GM12864 (cell line): ENCODE measurements at regions not wholly inside any gene's neighbourhood (a gene's known extent, or its start where the extent isn't known, plus 50 kb on each side); places are given as distances from the start of the nearest gene placed in this dataset.

Source experiments
- DNase-seq: peaks from one replicate; pipeline ENCODE4 v3.0.0-alpha.2; 2011; ENCODE audit warnings: low read depth
- H3K4me3 ChIP-seq: 2 replicates; pipeline ENCODE4 v1.5.1; 2011; ENCODE audit warnings: mild to moderate bottlenecking, low read depth, low read length, control low read depth
- TF ChIP-seq, protein P1 (sequence below): IDR thresholded peaks from 2 replicates; pipeline ENCODE4 v1.5.1; 2011; ENCODE audit warnings: low read depth, mild to moderate bottlenecking, moderate library complexity, low read length, control low read depth, inconsistent platforms; ENCODE audit errors: missing control alignments

DNA sequence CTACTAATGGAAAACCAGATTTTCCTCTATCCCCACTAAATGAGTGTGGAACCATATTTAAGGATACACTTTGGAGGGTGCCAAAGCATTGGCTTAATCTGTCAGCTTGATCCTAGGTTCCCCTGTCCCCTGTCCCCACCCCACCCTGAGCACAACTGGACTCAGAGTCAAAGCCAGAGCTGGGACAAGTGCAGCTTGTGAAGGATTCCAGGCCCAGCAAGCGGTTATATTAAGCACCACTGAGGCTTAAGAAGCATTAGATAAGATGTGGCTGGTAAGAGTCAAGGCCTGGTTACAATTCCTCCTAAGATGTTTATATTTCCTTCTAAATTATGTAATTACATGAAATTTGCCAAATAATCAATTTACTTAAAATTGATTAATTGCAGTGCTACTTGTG lies 350.0 kb upstream of the GATB start:
- TF ChIP-seq, protein P1, sequence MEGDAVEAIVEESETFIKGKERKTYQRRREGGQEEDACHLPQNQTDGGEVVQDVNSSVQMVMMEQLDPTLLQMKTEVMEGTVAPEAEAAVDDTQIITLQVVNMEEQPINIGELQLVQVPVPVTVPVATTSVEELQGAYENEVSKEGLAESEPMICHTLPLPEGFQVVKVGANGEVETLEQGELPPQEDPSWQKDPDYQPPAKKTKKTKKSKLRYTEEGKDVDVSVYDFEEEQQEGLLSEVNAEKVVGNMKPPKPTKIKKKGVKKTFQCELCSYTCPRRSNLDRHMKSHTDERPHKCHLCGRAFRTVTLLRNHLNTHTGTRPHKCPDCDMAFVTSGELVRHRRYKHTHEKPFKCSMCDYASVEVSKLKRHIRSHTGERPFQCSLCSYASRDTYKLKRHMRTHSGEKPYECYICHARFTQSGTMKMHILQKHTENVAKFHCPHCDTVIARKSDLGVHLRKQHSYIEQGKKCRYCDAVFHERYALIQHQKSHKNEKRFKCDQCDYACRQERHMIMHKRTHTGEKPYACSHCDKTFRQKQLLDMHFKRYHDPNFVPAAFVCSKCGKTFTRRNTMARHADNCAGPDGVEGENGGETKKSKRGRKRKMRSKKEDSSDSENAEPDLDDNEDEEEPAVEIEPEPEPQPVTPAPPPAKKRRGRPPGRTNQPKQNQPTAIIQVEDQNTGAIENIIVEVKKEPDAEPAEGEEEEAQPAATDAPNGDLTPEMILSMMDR: no peak
- no peak overlapping the region for H3K4me3 ChIP-seq
- no peak for DNase-seq

- DNase-seq: no peak
- TF ChIP-seq, protein P1: no peak
- no peak overlapping the region for H3K4me3 ChIP-seq
Observed at GRCh38 chr4:152109531-152110509, 349.0 kb upstream of the GATB start.

GRCh38 chr4:152107736-152108500 lies 347.1 kb upstream of the GATB start:
- no peak overlapping the region for H3K4me3 ChIP-seq
- TF ChIP-seq, protein P1: no peak
- DNase-seq: no peak

DNA sequence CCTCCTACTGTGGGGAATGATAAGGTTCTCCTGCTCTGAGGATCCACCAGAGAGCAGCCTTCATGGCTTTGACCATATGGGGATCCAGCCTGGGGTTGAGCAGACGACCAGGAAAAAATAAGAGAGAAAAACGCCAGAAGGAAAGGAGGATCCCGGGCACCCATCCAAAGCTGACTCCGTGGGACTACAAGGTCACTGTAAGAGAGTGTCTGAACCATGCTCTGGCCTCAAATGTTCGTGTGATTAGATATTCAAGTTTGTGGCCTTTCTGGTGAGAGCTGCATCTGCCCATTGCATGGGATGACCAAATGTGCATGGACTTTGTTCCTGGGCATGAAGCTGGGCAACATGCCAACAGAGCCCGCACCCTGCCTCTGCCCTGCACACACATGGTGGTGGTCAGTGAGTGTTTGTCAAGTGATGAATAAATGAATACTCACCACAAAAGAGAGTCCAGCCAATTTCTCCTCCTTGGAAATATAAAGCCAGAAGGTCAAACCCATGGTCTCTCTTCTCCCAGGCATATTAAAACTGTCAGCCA lies 346.0 kb upstream of the GATB start:
- DNase-seq: no peak
- TF ChIP-seq, protein P1: no peak
- no peak overlapping the region for H3K4me3 ChIP-seq

DNA sequence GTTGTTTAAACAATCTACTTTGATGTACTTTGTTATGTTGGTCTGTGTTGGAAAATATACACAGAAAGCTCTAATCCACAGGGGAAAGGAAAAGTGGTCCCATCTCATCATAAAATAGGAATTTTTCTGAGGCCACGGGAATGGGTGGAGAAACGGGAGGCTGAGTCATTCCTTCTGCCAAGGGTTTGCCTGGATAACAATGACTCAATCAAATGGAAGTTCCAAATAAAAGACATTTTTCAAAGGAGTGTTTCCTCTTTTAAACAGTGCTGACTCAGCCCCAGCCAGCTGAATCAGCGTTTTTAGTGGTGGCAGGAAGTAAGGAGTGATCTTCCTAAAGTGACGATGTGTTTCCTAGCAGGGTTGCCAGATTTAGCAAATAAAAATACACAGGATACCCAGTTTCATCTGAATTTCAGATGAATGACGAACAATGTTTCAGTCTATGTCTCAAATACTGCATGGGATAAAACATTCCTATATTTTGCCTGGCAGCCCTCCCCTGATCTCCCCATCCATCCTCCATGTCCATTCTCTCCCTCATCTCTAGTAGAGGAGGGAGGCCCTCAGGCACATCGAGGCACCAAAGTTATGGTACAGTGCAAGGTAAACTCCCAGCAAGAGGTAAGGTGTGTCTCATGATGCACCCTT lies 345.4 kb upstream of the GATB start:
- H3K4me3 ChIP-seq: no peak overlapping the region
- DNase-seq: no peak
- TF ChIP-seq, protein P1: no peak

- H3K4me3 ChIP-seq: no peak overlapping the region
- DNase-seq: no peak
- TF ChIP-seq, protein P1: no peak
Observed at GRCh38 chr4:152104901-152105357, 344.1 kb upstream of the GATB start.
